Motor neuron (in vitro differentiated cells): ENCODE measurements at regions not wholly inside any gene's neighbourhood (a gene's known extent, or its start where the extent isn't known, plus 50 kb on each side); places are given as distances from the start of the nearest gene placed in this dataset.
A peak's percentile ranks its signal among the peaks of the same experiment; 100 is the strongest.
"Not testable (repeated sequence)": the region's sequence is repeated elsewhere in the genome, so short reads cannot be mapped to it uniquely, and the experiment has no call there.

ENCODE experiments used
- ATAC-seq, 8 experiments: fragments of 200-7000 bp; cut with Tn5 transposase; replicated peaks in 6 of 8; 2 replicates each; pipeline ENCODE4 v1.8.0; 2021; ENCODE audit warnings: mild to moderate bottlenecking in 8 of 8, moderate library complexity in 8 of 8
- H3K27ac ChIP-seq, 2 donors: fragments of 250-450 bp; sonication (Bioruptor Pico); 2 replicates each; pipeline ENCODE4 v1.9.0; 2021; ENCODE audit warnings: antibody characterized with exemption in 2 of 2, mild to moderate bottlenecking in 2 of 2, moderate library complexity in 1 of 2
- H3K4me1 ChIP-seq, 2 donors: fragments of 250-450 bp; sonication (Bioruptor Pico); replicated peaks in 1 of 2; 2 replicates each; pipeline ENCODE4 v1.6.1; 2021; ENCODE audit warnings: antibody characterized with exemption in 2 of 2, mild to moderate bottlenecking in 2 of 2, moderate library complexity in 1 of 2
- H3K4me3 ChIP-seq, 5 donors: fragments of 250-450 bp; sonication (Bioruptor Pico); 2 replicates each; pipeline ENCODE4 v1.9.0; 2021; ENCODE audit warnings: antibody characterized with exemption in 5 of 5, mild to moderate bottlenecking in 5 of 5, moderate library complexity in 4 of 5
- WGBS, 10 experiments: fragments of 450-650 bp; shearing (Covaris generic); methylation state at CpG; one replicate each; pipeline ENCODE4 v1.0.0; 2022; 5-methylcytosine and 5-hydroxymethylcytosine counted together
- in situ Hi-C, 9 experiments: fragments of 400-800 bp; cut with MboI; loops; one replicate each; pipeline ENCODE4 v1.15.0; 2021; ENCODE audit warnings: low sequenced_read_pairs in 9 of 9, low pct_unique_long_range_greater_than_20kb in 2 of 9; ENCODE audit not compliant: unreplicated experiment in 9 of 9

DNA sequence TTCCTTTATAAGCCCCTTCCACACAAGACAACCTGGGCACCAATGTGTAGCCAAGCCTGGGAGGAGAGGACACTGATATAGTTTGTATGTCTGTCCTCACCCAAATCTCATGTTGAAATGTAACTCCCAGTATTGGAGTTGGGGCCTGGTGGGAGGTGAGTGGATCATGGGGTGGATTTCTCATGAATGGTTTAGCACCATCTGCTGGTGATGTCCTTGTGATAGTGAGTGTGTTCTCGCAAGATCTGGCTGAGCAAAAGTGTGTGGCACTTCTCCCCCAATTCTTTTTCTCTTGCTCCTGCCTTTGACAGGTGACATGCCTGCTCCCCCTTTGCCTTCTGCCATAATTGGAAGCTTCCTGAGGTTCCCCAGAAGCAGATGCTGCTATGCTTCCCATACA, 135.8 kb downstream of the USP31 start:
- Histone ChIP-seq H3K4me1 (peaks cover 4 to 5% of the 10 kb centered on the region in 2 donors), H3K4me3 (no peak overlapping the region), H3K27ac (no peak overlapping the region)
- WGBS, 10 experiments = 57 to 100% methylated on average over 1 of the region's 1 CpG; no CpG with 5 or more reads in 8 of the 10 experiments
- in situ Hi-C loops = no loop called here
- ATAC-seq = no peak

GRCh38 chr16:23009075-23009474, 140.2 kb downstream of the USP31 start:
- H3K27ac ChIP-seq = no peak overlapping the region
- in situ Hi-C loops = no loop called here
- H3K4me1 ChIP-seq = peaks cover 9 to 16% of the 10 kb centered on the region in 2 donors
- no peak overlapping the region for H3K4me3 ChIP-seq
- WGBS, 10 experiments = 36 to 91% (median 65%) methylated on average over 1 to 3 of the region's 3 CpGs
- no peak for ATAC-seq

- peaks cover 9 to 16% of the 10 kb centered on the region in 2 donors for H3K4me1 ChIP-seq
- WGBS, 10 experiments = 20 to 100% (median 69%) methylated on average over 1 to 7 of the region's 7 CpGs
- no peak for ATAC-seq
- H3K4me3 ChIP-seq = no peak overlapping the region
- no peak overlapping the region for H3K27ac ChIP-seq
- in situ Hi-C loops = no loop called here
Observed at GRCh38 chr16:23008041-23008440, 141.2 kb downstream of the USP31 start.

- H3K4me3 ChIP-seq = no peak overlapping the region
- H3K4me1 ChIP-seq = peaks cover 9 to 16% of the 10 kb centered on the region in 2 donors
- no peak for ATAC-seq
- WGBS, 10 experiments = 0 to 80% (median 35%) methylated on average over 1 to 2 of the region's 2 CpGs; no CpG with 5 or more reads in 4 of the 10 experiments
- in situ Hi-C loops = no loop called here
- no peak overlapping the region for H3K27ac ChIP-seq
Observed at GRCh38 chr16:23006380-23006779, 142.9 kb downstream of the USP31 start.

GRCh38 chr16:23005951-23006350, 143.3 kb downstream of the USP31 start:
- in situ Hi-C loops = no loop called here
- Histone ChIP-seq H3K27ac (peak overlapping the region in 1 of 2 donors; percentile 44), H3K4me3 (no peak overlapping the region), H3K4me1 (peaks cover 9 to 16% of the 10 kb centered on the region in 2 donors)
- 21 to 87% (median 61%) methylated on average over 2 to 5 of the region's 5 CpGs for WGBS, 10 experiments
- peak in 4 of 8 experiments; percentile 55 to 92 (median 88) for ATAC-seq

- H3K4me3 ChIP-seq = no peak overlapping the region
- H3K27ac ChIP-seq = no peak overlapping the region
- 0 to 100% (median 43%) methylated on average over 1 to 3 of the region's 3 CpGs; no CpG with 5 or more reads in 2 of the 10 experiments for WGBS, 10 experiments
- no peak for ATAC-seq
- in situ Hi-C loops = no loop called here
- no peaks in the 10 kb centered on the region for H3K4me1 ChIP-seq
Observed at GRCh38 chr16:22989598-22989997, 159.7 kb downstream of the USP31 start.

GRCh38 chr16:22983614-22984013, 165.6 kb downstream of the USP31 start:
- Histone ChIP-seq H3K27ac (no peak overlapping the region), H3K4me3 (no peak overlapping the region), H3K4me1 (no peaks in the 10 kb centered on the region)
- no peak for ATAC-seq
- in situ Hi-C loops = no loop called here
- 21 to 100% (median 85%) methylated on average over 1 to 2 of the region's 2 CpGs for WGBS, 10 experiments

DNA sequence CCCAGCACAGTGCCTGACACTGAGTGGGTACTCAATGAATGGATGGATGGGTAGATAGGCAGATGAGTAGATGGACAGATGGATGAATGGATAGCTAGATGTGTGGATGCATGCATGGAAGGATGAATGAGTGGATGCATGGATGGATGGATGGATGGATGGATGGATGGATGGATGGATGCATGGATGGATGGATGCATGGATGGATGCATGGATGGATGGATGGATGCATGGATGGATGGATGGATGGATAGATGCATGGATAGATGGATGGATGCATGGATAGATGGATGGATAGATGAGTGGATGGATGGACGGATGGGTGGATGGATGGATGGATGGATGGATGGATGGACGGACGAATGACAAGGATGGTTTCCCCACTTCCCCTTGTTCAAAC, 166.6 kb downstream of the HS3ST2 start:
- H3K27ac ChIP-seq, H3K4me1 ChIP-seq, ATAC-seq, in situ Hi-C loops, H3K4me3 ChIP-seq: not testable (repeated sequence)
- WGBS, 10 experiments = 0 to 90% (median 30%) methylated on average over 1 to 3 of the region's 3 CpGs; no CpG with 5 or more reads in 3 of the 10 experiments

DNA sequence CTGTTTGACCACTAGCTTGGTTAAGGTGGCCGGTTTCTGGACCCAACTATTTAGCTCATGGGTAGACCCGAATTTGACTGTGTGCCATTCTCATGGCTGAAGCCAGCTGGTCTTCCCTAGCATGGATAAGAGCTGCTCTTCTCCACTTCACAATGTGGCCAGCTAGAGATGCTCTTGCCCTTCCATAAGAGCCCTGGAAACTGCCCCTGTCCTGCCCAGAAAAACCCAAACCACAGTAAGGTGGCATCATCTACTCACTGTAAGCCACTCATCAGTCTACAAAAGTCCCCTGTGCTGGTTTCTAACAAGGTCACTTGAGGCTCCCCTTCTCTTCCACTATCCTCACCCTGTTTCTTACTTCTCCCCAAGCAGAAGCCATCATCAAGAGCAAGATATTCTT, 165.1 kb downstream of the HS3ST2 start:
- in situ Hi-C loops = no loop called here
- H3K4me3 ChIP-seq = no peak overlapping the region
- ATAC-seq = no peak
- 0 to 70% (median 39%) methylated on average over 1 to 2 of the region's 2 CpGs; no CpG with 5 or more reads in 3 of the 10 experiments for WGBS, 10 experiments
- H3K4me1 ChIP-seq = no peaks in the 10 kb centered on the region
- H3K27ac ChIP-seq = no peak overlapping the region

GRCh38 chr16:22977294-22977697, 163.3 kb downstream of the HS3ST2 start:
- in situ Hi-C loops = no loop called here
- Histone ChIP-seq H3K4me3 (no peak overlapping the region), H3K27ac (no peak overlapping the region), H3K4me1 (no peaks in the 10 kb centered on the region)
- WGBS, 10 experiments = 0 to 45% (median 40%) methylated on average over 1 to 4 of the region's 4 CpGs; no CpG with 5 or more reads in 5 of the 10 experiments
- ATAC-seq = peak in 3 of 8 experiments; percentile 23 to 57 (median 57)

- no peak overlapping the region for H3K4me3 ChIP-seq
- H3K27ac ChIP-seq = no peak overlapping the region
- peaks cover 18 to 24% of the 10 kb centered on the region in 2 donors for H3K4me1 ChIP-seq
- no peak for ATAC-seq
- in situ Hi-C loops = no loop called here
Observed at GRCh38 chr16:22973522-22973921, 159.6 kb downstream of the HS3ST2 start.

DNA sequence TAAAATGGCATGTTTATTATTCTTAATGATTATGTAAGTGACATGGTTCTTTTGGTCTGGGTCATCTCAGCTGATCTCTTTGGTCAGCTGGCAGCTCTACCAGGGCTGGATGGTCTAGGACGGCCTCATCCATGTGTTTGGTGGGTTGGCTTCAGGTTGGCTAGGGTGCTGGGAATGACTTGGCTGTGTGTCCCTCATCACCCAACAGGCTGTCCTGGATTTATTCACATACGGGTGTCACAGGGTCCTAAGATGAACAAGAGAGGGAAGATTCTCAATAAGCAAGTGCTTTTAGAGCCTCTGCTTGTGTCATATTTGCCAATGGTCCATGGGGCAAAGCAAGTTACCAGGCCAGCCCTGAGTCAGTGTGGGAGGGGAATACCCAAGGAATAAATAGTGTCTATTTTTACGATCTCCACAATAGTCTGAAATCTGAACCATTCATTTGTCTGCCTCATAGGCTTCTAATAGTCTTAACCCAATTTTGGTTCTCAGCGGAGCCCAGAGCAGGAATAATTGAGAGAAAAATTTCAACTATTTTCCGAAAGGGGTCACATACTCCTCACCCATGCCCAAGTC, 157.5 kb downstream of the HS3ST2 start:
- in situ Hi-C loops = no loop called here
- 0 to 100% (median 79%) methylated on average over 1 to 4 of the region's 5 CpGs for WGBS, 10 experiments

GRCh38 chr16:22970209-22970865, 156.4 kb downstream of the HS3ST2 start:
- ATAC-seq = peak in 4 of 8 experiments; percentile 52 to 77 (median 76)
- in situ Hi-C loops = no loop called here
- 0 to 33% (median 12%) methylated on average over 1 to 4 of the region's 4 CpGs; no CpG with 5 or more reads in 2 of the 10 experiments for WGBS, 10 experiments
- peak overlapping the region; percentile 10 to 49 for H3K27ac ChIP-seq
- H3K4me3 ChIP-seq = no peak overlapping the region
- H3K4me1 ChIP-seq = peaks cover 44 to 50% of the 10 kb centered on the region in 2 donors

More for the DNA sequence above, 157.5 kb downstream of the HS3ST2 start:
- ATAC-seq = no peak
- Histone ChIP-seq H3K4me3 (no peak overlapping the region), H3K4me1 (peaks cover 39 to 45% of the 10 kb centered on the region in 2 donors), H3K27ac (no peak overlapping the region)
